ENCODE measurements at regions not wholly inside any gene's neighbourhood (a gene's known extent, or its start where the extent isn't known, plus 50 kb on each side); places are given as distances from the start of the nearest gene placed in this dataset.

GRCh38 chr12:97323154-97323553 lies 139.4 kb upstream of the RMST start:
- TF ChIP-seq CTCF (IDR thresholded peaks at IDR 0.05) (no peak), EP300 (IDR thresholded peaks at IDR 0.05) (no peak), POLR2A (IDR thresholded peaks at IDR 0.05) (no peak)
